Epithelial cell of esophagus (primary cell): ENCODE measurements at regions not wholly inside any gene's neighbourhood (a gene's known extent, or its start where the extent isn't known, plus 50 kb on each side); places are given as distances from the start of the nearest gene placed in this dataset.
"Not testable (repeated sequence)": the region's sequence is repeated elsewhere in the genome, so short reads cannot be mapped to it uniquely, and the experiment has no call there.

ENCODE experiments used
- DNase-seq: peaks from one replicate; pipeline ENCODE4 v3.0.0; 2010; ENCODE audit warnings: low read depth
- H3K4me3 ChIP-seq: 2 replicates; pipeline ENCODE4 v1.5.1; 2011; ENCODE audit warnings: mild to moderate bottlenecking, low read length, control low read depth
- TF ChIP-seq, protein P1 (sequence below): IDR thresholded peaks from 2 replicates; pipeline ENCODE4 v1.5.1; 2011; ENCODE audit warnings: low read depth, mild to moderate bottlenecking, low read length, control low read depth, inconsistent platforms; ENCODE audit not compliant: insufficient read depth; ENCODE audit errors: missing control alignments

- H3K4me3 ChIP-seq: no peak overlapping the region
- TF ChIP-seq, protein P1, sequence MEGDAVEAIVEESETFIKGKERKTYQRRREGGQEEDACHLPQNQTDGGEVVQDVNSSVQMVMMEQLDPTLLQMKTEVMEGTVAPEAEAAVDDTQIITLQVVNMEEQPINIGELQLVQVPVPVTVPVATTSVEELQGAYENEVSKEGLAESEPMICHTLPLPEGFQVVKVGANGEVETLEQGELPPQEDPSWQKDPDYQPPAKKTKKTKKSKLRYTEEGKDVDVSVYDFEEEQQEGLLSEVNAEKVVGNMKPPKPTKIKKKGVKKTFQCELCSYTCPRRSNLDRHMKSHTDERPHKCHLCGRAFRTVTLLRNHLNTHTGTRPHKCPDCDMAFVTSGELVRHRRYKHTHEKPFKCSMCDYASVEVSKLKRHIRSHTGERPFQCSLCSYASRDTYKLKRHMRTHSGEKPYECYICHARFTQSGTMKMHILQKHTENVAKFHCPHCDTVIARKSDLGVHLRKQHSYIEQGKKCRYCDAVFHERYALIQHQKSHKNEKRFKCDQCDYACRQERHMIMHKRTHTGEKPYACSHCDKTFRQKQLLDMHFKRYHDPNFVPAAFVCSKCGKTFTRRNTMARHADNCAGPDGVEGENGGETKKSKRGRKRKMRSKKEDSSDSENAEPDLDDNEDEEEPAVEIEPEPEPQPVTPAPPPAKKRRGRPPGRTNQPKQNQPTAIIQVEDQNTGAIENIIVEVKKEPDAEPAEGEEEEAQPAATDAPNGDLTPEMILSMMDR: no peak
- no peak for DNase-seq
These were observed 78.3 kb upstream of the NFASC start for GRCh38 chr1:204792354-204792692.

- no peak overlapping the region for H3K4me3 ChIP-seq
- DNase-seq: no peak
- TF ChIP-seq, protein P1: no peak
These were observed 77.3 kb upstream of the NFASC start for GRCh38 chr1:204793259-204793914.

- not testable (repeated sequence) for DNase-seq
These were observed 73.8 kb upstream of the NFASC start for GRCh38 chr1:204796886-204797285.

DNA sequence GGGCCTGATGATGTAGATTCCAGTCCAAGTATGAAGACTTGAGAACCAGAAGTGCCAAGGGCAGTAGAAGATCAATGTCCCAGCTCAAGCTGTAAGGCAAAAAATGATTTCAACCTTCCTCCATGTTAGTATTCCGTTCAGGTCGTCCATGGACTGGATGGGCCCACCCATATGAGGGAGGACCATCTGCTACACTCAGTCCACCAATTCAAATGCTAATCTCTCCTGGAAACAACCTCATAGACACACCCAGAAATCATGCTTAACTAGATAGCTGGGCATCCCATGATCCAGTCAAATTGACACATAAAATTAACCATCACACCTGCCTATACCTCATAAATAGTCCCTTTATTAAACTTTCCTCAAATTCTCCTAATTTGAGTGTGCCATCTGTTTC is 73.3 kb upstream of the NFASC start:
- TF ChIP-seq, protein P1: no peak
- no peak overlapping the region for H3K4me3 ChIP-seq
- no peak for DNase-seq

More at GRCh38 chr1:204796886-204797285, 73.8 kb upstream of the NFASC start:
- H3K4me3 ChIP-seq: not testable (repeated sequence)

GRCh38 chr1:204799630-204800029 is 71.0 kb upstream of the NFASC start:
- TF ChIP-seq, protein P1: no peak
- DNase-seq: no peak
- H3K4me3 ChIP-seq: no peak overlapping the region

DNA sequence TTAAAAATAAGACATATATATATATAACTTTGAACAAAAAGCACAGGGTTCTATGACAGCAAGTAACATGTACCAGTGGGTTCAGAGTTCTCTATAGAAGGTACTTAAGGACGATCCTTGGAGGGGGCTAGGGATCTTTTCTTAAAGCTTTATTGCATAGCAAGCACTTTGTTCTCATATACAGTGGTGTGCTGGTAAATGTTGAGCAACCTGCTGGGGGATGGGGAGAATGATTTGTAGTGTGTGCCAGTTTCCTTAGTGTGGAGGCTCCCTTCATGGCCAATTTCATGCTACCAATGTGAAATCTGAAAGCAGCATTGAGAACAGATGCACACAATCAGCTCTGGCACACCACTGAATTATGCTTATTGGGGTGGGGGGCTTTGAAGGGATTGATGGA is 69.5 kb upstream of the NFASC start:
- TF ChIP-seq, protein P1: no peak
- no peak overlapping the region for H3K4me3 ChIP-seq
- no peak for DNase-seq

- DNase-seq: no peak
- H3K4me3 ChIP-seq: no peak overlapping the region
- TF ChIP-seq, protein P1: no peak
These were observed 68.1 kb upstream of the NFASC start for GRCh38 chr1:204802401-204803175.
